LNCAP (cell line): ENCODE measurements at regions not wholly inside any gene's neighbourhood (a gene's known extent, or its start where the extent isn't known, plus 50 kb on each side); places are given as distances from the start of the nearest gene placed in this dataset.

Source experiments
- CTCF ChIP-seq: fragments of 450-650 bp; IDR thresholded peaks from 2 replicates; pipeline ENCODE4 v1.5.1; 2017; ENCODE audit warnings: mild to moderate bottlenecking

GRCh38 chr17:71503710-71504465 is 616.9 kb upstream of the SOX9 start:
- TF ChIP-seq CTCF, result no peak

GRCh38 chr17:71505200-71505599 is 615.6 kb upstream of the SOX9 start:
- TF ChIP-seq CTCF, result no peak

- no peak for TF ChIP-seq CTCF
Observed at GRCh38 chr17:71505981-71506380, 614.8 kb upstream of the SOX9 start.

- no peak for TF ChIP-seq CTCF
Observed at GRCh38 chr17:71511266-71511995, 609.4 kb upstream of the SOX9 start.

- no peak for TF ChIP-seq CTCF
Observed at GRCh38 chr17:71516149-71516548, 604.7 kb upstream of the SOX9 start.

- no peak for TF ChIP-seq CTCF
Observed at GRCh38 chr17:71519285-71519684, 601.5 kb upstream of the SOX9 start.

- no peak for TF ChIP-seq CTCF
Observed at GRCh38 chr17:71521724-71522123, 599.1 kb upstream of the SOX9 start.
